B cell (primary cell): ENCODE measurements at regions not wholly inside any gene's neighbourhood (a gene's known extent, or its start where the extent isn't known, plus 50 kb on each side); places are given as distances from the start of the nearest gene placed in this dataset.

Experiments
- EZH2 ChIP-seq: IDR thresholded peaks from 2 replicates; pipeline ENCODE4 v1.6.1; 2012; ENCODE audit warnings: borderline replicate concordance, low read depth, mild to moderate bottlenecking, moderate library complexity, low read length; ENCODE audit not compliant: insufficient read depth, poor library complexity, severe bottlenecking
- TF ChIP-seq, protein P1 (sequence below): fragments of 200-600 bp; IDR thresholded peaks from one replicate; pipeline ENCODE4 v1.8.0; 2022; ENCODE audit warnings: antibody characterized with exemption, mild to moderate bottlenecking

DNA sequence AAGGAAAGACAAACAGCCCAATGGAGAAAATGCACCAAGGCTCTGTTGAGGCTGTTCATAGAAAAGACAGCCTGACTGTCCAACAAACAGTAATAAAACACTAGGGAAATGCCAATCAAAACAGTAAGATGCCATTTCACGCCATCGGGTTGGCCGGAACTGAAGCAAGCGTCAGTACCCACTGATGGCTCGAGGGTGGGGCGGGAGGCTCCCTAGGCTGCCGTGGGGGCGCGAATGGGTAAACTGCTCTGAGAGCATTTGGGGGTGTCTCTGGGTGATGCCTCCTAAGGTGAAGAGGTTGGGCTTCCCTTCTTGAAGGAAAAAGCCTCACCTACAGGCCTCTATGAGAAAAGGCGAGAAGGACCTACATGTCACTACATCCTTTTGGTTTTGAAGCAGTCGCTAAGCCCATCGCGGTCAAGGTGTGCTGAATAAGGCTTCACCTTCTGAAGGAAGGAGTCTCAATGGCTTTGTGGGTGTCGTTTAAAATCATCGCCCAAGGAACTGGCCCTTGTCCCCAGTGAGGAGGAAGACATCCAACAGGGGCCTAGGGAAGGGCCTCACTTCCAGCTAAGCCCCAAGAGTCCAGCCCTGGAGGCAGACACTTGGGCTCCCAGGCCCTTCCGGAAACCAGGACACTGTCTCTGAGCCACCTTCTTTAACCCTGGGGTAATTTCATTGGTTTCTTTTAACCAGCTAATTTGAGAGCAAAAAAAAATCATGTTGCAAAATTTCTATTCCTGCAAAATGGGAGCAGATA lies 98.5 kb upstream of the PPP2R2D start:
- TF ChIP-seq, protein P1, sequence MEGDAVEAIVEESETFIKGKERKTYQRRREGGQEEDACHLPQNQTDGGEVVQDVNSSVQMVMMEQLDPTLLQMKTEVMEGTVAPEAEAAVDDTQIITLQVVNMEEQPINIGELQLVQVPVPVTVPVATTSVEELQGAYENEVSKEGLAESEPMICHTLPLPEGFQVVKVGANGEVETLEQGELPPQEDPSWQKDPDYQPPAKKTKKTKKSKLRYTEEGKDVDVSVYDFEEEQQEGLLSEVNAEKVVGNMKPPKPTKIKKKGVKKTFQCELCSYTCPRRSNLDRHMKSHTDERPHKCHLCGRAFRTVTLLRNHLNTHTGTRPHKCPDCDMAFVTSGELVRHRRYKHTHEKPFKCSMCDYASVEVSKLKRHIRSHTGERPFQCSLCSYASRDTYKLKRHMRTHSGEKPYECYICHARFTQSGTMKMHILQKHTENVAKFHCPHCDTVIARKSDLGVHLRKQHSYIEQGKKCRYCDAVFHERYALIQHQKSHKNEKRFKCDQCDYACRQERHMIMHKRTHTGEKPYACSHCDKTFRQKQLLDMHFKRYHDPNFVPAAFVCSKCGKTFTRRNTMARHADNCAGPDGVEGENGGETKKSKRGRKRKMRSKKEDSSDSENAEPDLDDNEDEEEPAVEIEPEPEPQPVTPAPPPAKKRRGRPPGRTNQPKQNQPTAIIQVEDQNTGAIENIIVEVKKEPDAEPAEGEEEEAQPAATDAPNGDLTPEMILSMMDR = no peak
- TF ChIP-seq EZH2 = no peak
